ENCODE measurements at regions not wholly inside any gene's neighbourhood (a gene's known extent, or its start where the extent isn't known, plus 50 kb on each side); places are given as distances from the start of the nearest gene placed in this dataset.

DNA sequence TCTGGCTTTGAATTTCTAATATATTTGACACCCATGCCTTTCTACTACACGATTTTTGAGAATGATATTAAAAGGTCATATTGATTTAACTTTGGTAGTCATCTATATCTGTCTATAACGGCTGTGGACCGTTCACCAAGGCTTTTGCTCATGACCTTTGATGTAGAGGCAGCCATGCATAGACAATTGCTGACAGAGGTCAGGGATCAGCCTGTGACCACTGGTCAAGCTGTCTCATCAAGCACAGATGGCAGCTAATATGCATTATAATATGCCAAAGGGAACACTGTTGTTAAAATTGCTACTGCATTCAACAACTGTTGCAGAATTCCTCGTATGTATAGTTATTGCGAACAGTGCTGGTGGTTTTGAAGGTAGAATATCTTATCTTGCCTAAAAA is 323.9 kb upstream of the DSEL start:
- WGBS, 3 donors = 68 to 72% (median 69%) methylated on average over 5 of the region's 5 CpGs
- no peak for TF ChIP-seq EP300 (IDR thresholded peaks at IDR 0.05)
- TF ChIP-seq POLR2A (IDR thresholded peaks at IDR 0.05) = no peak
- TF ChIP-seq CTCF (IDR thresholded peaks at IDR 0.05) = no peak

DNA sequence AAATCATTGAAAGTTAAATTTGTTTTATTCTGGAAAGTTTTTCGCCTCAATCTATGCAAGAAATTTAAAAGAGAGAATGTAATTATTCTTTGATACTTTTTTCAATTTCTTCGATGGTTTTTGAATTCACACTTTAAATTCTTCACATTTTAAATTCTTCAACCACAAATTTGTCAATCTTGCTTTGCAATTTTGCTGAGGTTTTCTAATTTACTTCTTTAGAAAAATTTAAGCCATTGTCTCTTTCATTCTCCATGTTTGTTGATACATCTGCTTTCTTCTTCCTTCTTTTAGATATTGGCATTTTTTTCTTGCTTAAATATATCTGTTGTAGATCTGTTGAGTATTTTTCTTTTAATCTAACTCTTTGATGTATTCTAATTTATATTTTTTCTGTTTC is 301.9 kb upstream of the DSEL start:
- no peak overlapping the region for H3K27ac ChIP-seq
- no peaks in the 10 kb centered on the region for H3K9me3 ChIP-seq
- no peak for TF ChIP-seq CTCF (IDR thresholded peaks at IDR 0.05)
- TF ChIP-seq POLR2A (IDR thresholded peaks at IDR 0.05) = no peak
- TF ChIP-seq EP300 (IDR thresholded peaks at IDR 0.05) = no peak
- H3K27me3 ChIP-seq = peaks cover 2% of the 10 kb centered on the region
- no peak for DNase-seq
- no peak overlapping the region for H3K4me3 ChIP-seq
- WGBS, 3 donors = 95 to 97% (median 96%) methylated on average over 2 of the region's 2 CpGs
- H3K4me1 ChIP-seq (ENCODE audit: insufficient read depth) = no peaks in the 10 kb centered on the region
- intact Hi-C loops (cut with DNase I) = no loop called here
- H3K36me3 ChIP-seq = no peaks in the 10 kb centered on the region

More for the DNA sequence above, 323.9 kb upstream of the DSEL start:
- Histone ChIP-seq H3K36me3 (no peaks in the 10 kb centered on the region), H3K27me3 (no peaks in the 10 kb centered on the region), H3K4me1 (ENCODE audit: insufficient read depth) (no peaks in the 10 kb centered on the region), H3K4me3 (no peak overlapping the region), H3K27ac (no peak overlapping the region), H3K9me3 (no peaks in the 10 kb centered on the region)
- intact Hi-C loops (cut with DNase I) = no loop called here
- DNase-seq = no peak

GRCh38 chr18:67815280-67815679 is 298.8 kb upstream of the DSEL start:
- DNase-seq = no peak
- Histone ChIP-seq H3K9me3 (no peaks in the 10 kb centered on the region), H3K36me3 (no peaks in the 10 kb centered on the region), H3K4me1 (ENCODE audit: insufficient read depth) (no peaks in the 10 kb centered on the region), H3K27me3 (peaks cover 2% of the 10 kb centered on the region), H3K27ac (no peak overlapping the region), H3K4me3 (no peak overlapping the region)
- intact Hi-C loops (cut with DNase I) = no loop called here
- 96 to 99% (median 98%) methylated on average over 1 of the region's 1 CpG for WGBS, 3 donors
- TF ChIP-seq POLR2A (IDR thresholded peaks at IDR 0.05) (no peak), CTCF (IDR thresholded peaks at IDR 0.05) (no peak), EP300 (IDR thresholded peaks at IDR 0.05) (no peak)

GRCh38 chr18:67813380-67814028 is 297.0 kb upstream of the DSEL start:
- H3K36me3 ChIP-seq = no peaks in the 10 kb centered on the region
- TF ChIP-seq POLR2A (IDR thresholded peaks at IDR 0.05) (no peak), CTCF (IDR thresholded peaks at IDR 0.05) (no peak), EP300 (IDR thresholded peaks at IDR 0.05) (no peak)

More at GRCh38 chr18:67813380-67814028, 297.0 kb upstream of the DSEL start:
- intact Hi-C loops (cut with DNase I) = no loop called here
- Histone ChIP-seq H3K4me1 (ENCODE audit: insufficient read depth) (no peaks in the 10 kb centered on the region), H3K9me3 (no peaks in the 10 kb centered on the region), H3K27ac (no peak overlapping the region), H3K27me3 (peaks cover 2% of the 10 kb centered on the region), H3K4me3 (no peak overlapping the region)
- DNase-seq = no peak
- 88 to 90% (median 89%) methylated on average over 4 of the region's 4 CpGs for WGBS, 3 donors

Data from ovary (tissue), 7 donors.